CD14-positive monocyte (primary cell): ENCODE measurements at regions not wholly inside any gene's neighbourhood (a gene's known extent, or its start where the extent isn't known, plus 50 kb on each side); places are given as distances from the start of the nearest gene placed in this dataset.

Source experiments
- DNase-seq, 3 donors: peaks; one replicate each; pipeline ENCODE4 v3.0.0-alpha.2; 2011 to 2022
- H2AFZ ChIP-seq: 2 replicates; pipeline ENCODE4 v1.6.0; 2012; ENCODE audit warnings: mild to moderate bottlenecking, low read depth, low read length, inconsistent platforms; ENCODE audit not compliant: insufficient read depth, poor library complexity, severe bottlenecking
- H3K27ac ChIP-seq, 2 donors: 1 replicate in 1 of 2; 2 replicates in 1 of 2; pipeline ENCODE4 v1.5.1; 2012 to 2013; ENCODE audit warnings: low read length in 2 of 2, control low read depth in 1 of 2, inconsistent platforms in 1 of 2, low read depth in 1 of 2, mild to moderate bottlenecking in 1 of 2
- H3K27me3 ChIP-seq, 2 donors: one replicate each; pipeline versions ENCODE4 v1.6.0 to v1.6.1; 2011 to 2013; ENCODE audit warnings: low read length in 2 of 2; ENCODE audit not compliant: control insufficient read depth in 2 of 2, insufficient read depth in 2 of 2
- H3K36me3 ChIP-seq, 2 donors: replicated peaks in 1 of 2; 1 replicate in 1 of 2; 2 replicates in 1 of 2; pipeline versions ENCODE4 v1.5.1 to v1.6.1; 2012 to 2013; ENCODE audit warnings: low read length in 2 of 2, control low read depth in 1 of 2, inconsistent platforms in 1 of 2, mild to moderate bottlenecking in 1 of 2; ENCODE audit not compliant: insufficient read depth in 2 of 2, control insufficient read depth in 1 of 2
- H3K4me1 ChIP-seq, 2 donors: 1 replicate in 1 of 2; 2 replicates in 1 of 2; pipeline versions ENCODE4 v1.5.1 to v1.6.1; 2012 to 2013; ENCODE audit warnings: low read length in 2 of 2, control low read depth in 1 of 2, inconsistent platforms in 1 of 2, mild to moderate bottlenecking in 1 of 2, moderate library complexity in 1 of 2; ENCODE audit not compliant: insufficient read depth in 2 of 2, control insufficient read depth in 1 of 2
- H3K4me2 ChIP-seq: replicated peaks from 2 replicates; pipeline ENCODE3; 2012; ENCODE audit warnings: low read length, moderate library complexity, mild to moderate bottlenecking; ENCODE audit not compliant: poor library complexity, severe bottlenecking; ENCODE audit errors: extremely low read depth
- H3K4me3 ChIP-seq, 3 experiments: fragments of 200-600 bp in 1 of 3; sonication (generic) in 1 of 3; replicated peaks in 1 of 3; 1 replicate in 2 of 3; 2 replicates in 1 of 3; pipeline ENCODE4 v1.5.1; 2011 to 2013; ENCODE audit warnings: low read length in 3 of 3, mild to moderate bottlenecking in 3 of 3, control low read depth in 2 of 3, low read depth in 2 of 3, inconsistent platforms in 1 of 3, moderate library complexity in 1 of 3
- H3K79me2 ChIP-seq: 2 replicates; pipeline ENCODE4 v1.6.0; 2012; ENCODE audit warnings: mild to moderate bottlenecking, control low read depth, inconsistent platforms, low read length, moderate library complexity; ENCODE audit not compliant: insufficient read depth
- H3K9ac ChIP-seq: 2 replicates; pipeline ENCODE4 v1.6.0; 2017; ENCODE audit warnings: low read length, mild to moderate bottlenecking; ENCODE audit not compliant: insufficient read depth, poor library complexity, severe bottlenecking
- H3K9me3 ChIP-seq, 2 donors: replicated peaks in 1 of 2; 1 replicate in 1 of 2; 2 replicates in 1 of 2; pipeline versions ENCODE4 v1.5.1 to v1.6.1; 2012 to 2013; ENCODE audit warnings: low read length in 2 of 2, control low read depth in 1 of 2; ENCODE audit not compliant: control insufficient read depth in 1 of 2, insufficient read depth in 1 of 2
- H4K20me1 ChIP-seq: 2 replicates; pipeline ENCODE4 v1.6.0; 2012; ENCODE audit warnings: mild to moderate bottlenecking, low read length, control low read depth, moderate library complexity; ENCODE audit not compliant: insufficient read depth
- H3K27ac Mint-ChIP-seq, 7 donors: one replicate each; pipeline ENCODE4 v1.8.0; 2020; ENCODE audit warnings: mild to moderate bottlenecking in 7 of 7, mixed read lengths in 7 of 7, moderate library complexity in 6 of 7, inconsistent platforms in 2 of 7
- H3K27me3 Mint-ChIP-seq, 3 donors: one replicate each; pipeline ENCODE4 v1.8.0; 2021 to 2022; ENCODE audit warnings: low read depth in 3 of 3, mild to moderate bottlenecking in 3 of 3, mixed read lengths in 3 of 3, moderate library complexity in 3 of 3, inconsistent platforms in 1 of 3
- H3K36me3 Mint-ChIP-seq, 2 donors: one replicate each; pipeline ENCODE4 v1.8.0; 2020; ENCODE audit warnings: mixed read lengths in 2 of 2, inconsistent platforms in 1 of 2, mild to moderate bottlenecking in 1 of 2
- H3K4me1 Mint-ChIP-seq: one replicate; pipeline ENCODE4 v1.8.0; 2020; ENCODE audit warnings: mild to moderate bottlenecking, mixed read lengths
- H3K4me3 Mint-ChIP-seq, 2 donors: one replicate each; pipeline ENCODE4 v1.8.0; 2020; ENCODE audit warnings: mild to moderate bottlenecking in 2 of 2, mixed read lengths in 2 of 2, moderate library complexity in 1 of 2
- H3K9me3 Mint-ChIP-seq, 7 donors: one replicate each; pipeline ENCODE4 v1.8.0; 2020 to 2022; ENCODE audit warnings: mixed read lengths in 7 of 7, mild to moderate bottlenecking in 6 of 7, moderate library complexity in 6 of 7, inconsistent platforms in 2 of 7
- WGBS: methylation state at CpG from one replicate; pipeline ENCODE4 v1.1.5; 2013; ENCODE audit warnings: missing lambda C conversion rate; ENCODE audit not compliant: insufficient coverage; 5-methylcytosine and 5-hydroxymethylcytosine counted together
- intact Hi-C, 2 donors: fragments of 100-400 bp; cut with micrococcal nuclease; formaldehyde crosslinking; loops; one replicate each; pipeline versions ENCODE4 v1.15.0 to v1.15.1; 2023
- TF ChIP-seq, protein P1 (sequence below): fragments of 200-600 bp; IDR thresholded peaks from one replicate; pipeline ENCODE4 v1.8.0; 2022; ENCODE audit warnings: antibody characterized with exemption, mild to moderate bottlenecking

DNA sequence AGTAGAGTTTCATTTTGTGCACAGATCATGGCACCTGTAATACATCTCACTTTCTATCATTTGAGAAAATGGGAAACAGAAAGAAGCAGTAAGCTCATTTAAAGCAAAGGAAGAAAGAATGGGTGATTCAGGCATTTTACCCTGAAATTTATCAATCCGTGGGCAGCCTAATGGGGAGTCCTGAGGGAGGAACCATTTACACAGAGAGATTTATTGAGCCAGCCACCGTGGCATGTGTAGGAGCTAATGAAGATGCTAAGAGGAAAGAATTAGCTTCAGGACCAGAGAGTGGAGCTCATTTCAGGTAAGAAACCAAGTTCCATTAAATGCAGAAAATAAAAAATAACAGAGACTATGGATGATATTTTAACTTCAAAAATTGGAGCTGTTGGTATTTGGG is 443.4 kb upstream of the COBL start:
- Histone ChIP-seq H3K27ac (no peak overlapping the region), H3K27me3 (no peaks in the 10 kb centered on the region), H3K36me3 (no peaks in the 10 kb centered on the region), H3K4me3 (no peak overlapping the region), H4K20me1 (no peaks in the 10 kb centered on the region), H2AFZ (no peak overlapping the region), H3K4me2 (no peak overlapping the region), H3K9me3 (peaks cover 10 to 15% of the 10 kb centered on the region in 2 donors), H3K4me1 (no peaks in the 10 kb centered on the region), H3K9ac (no peak overlapping the region), H3K79me2 (no peaks in the 10 kb centered on the region)
- no peak for DNase-seq
- H3K4me1 Mint-ChIP-seq, result no peaks in the 10 kb centered on the region
- intact Hi-C loops, result no loop called here
- peaks cover 0 to 19% (median 3%) of the 10 kb centered on the region in 7 donors for H3K9me3 Mint-ChIP-seq
- H3K27me3 Mint-ChIP-seq, result no peaks in the 10 kb centered on the region
- WGBS, result 83% methylated on average over 2 of the region's 2 CpGs
- TF ChIP-seq, protein P1, sequence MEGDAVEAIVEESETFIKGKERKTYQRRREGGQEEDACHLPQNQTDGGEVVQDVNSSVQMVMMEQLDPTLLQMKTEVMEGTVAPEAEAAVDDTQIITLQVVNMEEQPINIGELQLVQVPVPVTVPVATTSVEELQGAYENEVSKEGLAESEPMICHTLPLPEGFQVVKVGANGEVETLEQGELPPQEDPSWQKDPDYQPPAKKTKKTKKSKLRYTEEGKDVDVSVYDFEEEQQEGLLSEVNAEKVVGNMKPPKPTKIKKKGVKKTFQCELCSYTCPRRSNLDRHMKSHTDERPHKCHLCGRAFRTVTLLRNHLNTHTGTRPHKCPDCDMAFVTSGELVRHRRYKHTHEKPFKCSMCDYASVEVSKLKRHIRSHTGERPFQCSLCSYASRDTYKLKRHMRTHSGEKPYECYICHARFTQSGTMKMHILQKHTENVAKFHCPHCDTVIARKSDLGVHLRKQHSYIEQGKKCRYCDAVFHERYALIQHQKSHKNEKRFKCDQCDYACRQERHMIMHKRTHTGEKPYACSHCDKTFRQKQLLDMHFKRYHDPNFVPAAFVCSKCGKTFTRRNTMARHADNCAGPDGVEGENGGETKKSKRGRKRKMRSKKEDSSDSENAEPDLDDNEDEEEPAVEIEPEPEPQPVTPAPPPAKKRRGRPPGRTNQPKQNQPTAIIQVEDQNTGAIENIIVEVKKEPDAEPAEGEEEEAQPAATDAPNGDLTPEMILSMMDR, result no peak
- H3K36me3 Mint-ChIP-seq, result no peaks in the 10 kb centered on the region
- H3K27ac Mint-ChIP-seq, result no peak overlapping the region
- H3K4me3 Mint-ChIP-seq, result no peak overlapping the region

DNA sequence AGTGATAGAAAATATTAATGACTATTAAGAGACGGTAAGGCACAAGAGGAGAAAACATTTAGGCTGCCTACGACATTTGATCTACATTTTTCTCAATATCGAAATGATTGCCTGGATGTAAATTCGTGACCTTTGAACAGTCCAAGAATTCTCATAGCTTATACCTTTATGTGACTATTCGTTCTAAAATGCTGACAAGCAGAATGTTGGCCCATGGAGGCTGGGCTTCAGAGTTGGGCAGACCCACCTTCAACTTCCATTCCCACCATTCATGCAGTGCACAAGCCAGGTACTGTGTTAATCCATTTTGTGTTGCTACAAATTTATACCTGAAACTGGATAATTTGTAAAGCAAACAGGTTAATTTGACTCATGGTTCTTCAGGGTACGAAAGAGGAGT is 441.4 kb upstream of the COBL start:
- no peak overlapping the region for H3K4me3 Mint-ChIP-seq
- Histone ChIP-seq H3K9ac (no peak overlapping the region), H3K36me3 (no peaks in the 10 kb centered on the region), H4K20me1 (no peaks in the 10 kb centered on the region), H3K79me2 (no peaks in the 10 kb centered on the region), H3K9me3 (peaks cover 11% of the 10 kb centered on the region in 2 donors), H3K4me3 (no peak overlapping the region), H2AFZ (no peak overlapping the region), H3K27ac (no peak overlapping the region), H3K4me2 (no peak overlapping the region), H3K27me3 (no peaks in the 10 kb centered on the region), H3K4me1 (no peaks in the 10 kb centered on the region)
- no peaks in the 10 kb centered on the region for H3K27me3 Mint-ChIP-seq
- H3K9me3 Mint-ChIP-seq, result peaks cover 0 to 19% (median 2%) of the 10 kb centered on the region in 7 donors
- H3K27ac Mint-ChIP-seq, result no peak overlapping the region
- H3K36me3 Mint-ChIP-seq, result no peaks in the 10 kb centered on the region
- 86% methylated on average over 1 of the region's 6 CpGs for WGBS
- TF ChIP-seq, protein P1, result no peak
- no peaks in the 10 kb centered on the region for H3K4me1 Mint-ChIP-seq
- intact Hi-C loops, result no loop called here
- DNase-seq, result no peak
